Erythroblast (primary cell): ENCODE measurements at regions not wholly inside any gene's neighbourhood (a gene's known extent, or its start where the extent isn't known, plus 50 kb on each side); places are given as distances from the start of the nearest gene placed in this dataset.
"Not testable (repeated sequence)": the region's sequence is repeated elsewhere in the genome, so short reads cannot be mapped to it uniquely, and the experiment has no call there.

ENCODE experiments used
- GATA1 ChIP-seq: IDR thresholded peaks from 2 replicates; pipeline ENCODE4 v1.6.1; 2011; ENCODE audit warnings: low read depth, mild to moderate bottlenecking, control low read depth, low read length, moderate library complexity
- POLR2A ChIP-seq: IDR thresholded peaks from 2 replicates; pipeline ENCODE4 v1.6.1; 2011; ENCODE audit warnings: mild to moderate bottlenecking, low read length

- not testable (repeated sequence) for TF ChIP-seq POLR2A, GATA1
These were observed 296.6 kb upstream of the NBPF12 start for GRCh38 chr1:146641534-146641933.
